ENCODE measurements at regions not wholly inside any gene's neighbourhood (a gene's known extent, or its start where the extent isn't known, plus 50 kb on each side); places are given as distances from the start of the nearest gene placed in this dataset.
"Not testable (repeated sequence)": the region's sequence is repeated elsewhere in the genome, so short reads cannot be mapped to it uniquely, and the experiment has no call there.

- not testable (repeated sequence) for DNase-seq (ENCODE audit: low read depth in 2 of 3, low spot score in 2 of 3)
Observed at GRCh38 chr6:3672339-3672738, 79.2 kb downstream of the PXDC1 start.

- DNase-seq (ENCODE audit: low read depth in 2 of 3, low spot score in 2 of 3) = no peak
Observed at GRCh38 chr6:3671382-3671781, 80.1 kb downstream of the PXDC1 start.

- DNase-seq (ENCODE audit: low read depth in 2 of 3, low spot score in 2 of 3) = no peak
Observed at GRCh38 chr6:3670356-3670755, 81.2 kb downstream of the PXDC1 start.

- no peak for DNase-seq (ENCODE audit: low read depth in 2 of 3, low spot score in 2 of 3)
Observed at GRCh38 chr6:3669916-3670315, 81.6 kb downstream of the PXDC1 start.

- no peak for DNase-seq (ENCODE audit: low read depth in 2 of 3, low spot score in 2 of 3)
Observed at GRCh38 chr6:3665608-3666007, 85.9 kb downstream of the PXDC1 start.

GRCh38 chr6:3664625-3665041 is 86.9 kb downstream of the PXDC1 start:
- DNase-seq (ENCODE audit: low read depth in 2 of 3, low spot score in 2 of 3) = no peak

- DNase-seq (ENCODE audit: low read depth in 2 of 3, low spot score in 2 of 3) = no peak
Observed at GRCh38 chr6:3663811-3664210, 87.7 kb downstream of the PXDC1 start.

- no peak for DNase-seq (ENCODE audit: low read depth in 2 of 3, low spot score in 2 of 3)
Observed at GRCh38 chr6:3663081-3663480, 88.4 kb downstream of the PXDC1 start.

- DNase-seq (ENCODE audit: low read depth in 2 of 3, low spot score in 2 of 3) = no peak
Observed at GRCh38 chr6:3661390-3661789, 90.1 kb downstream of the PXDC1 start.

- no peak for DNase-seq (ENCODE audit: low read depth in 2 of 3, low spot score in 2 of 3)
Observed at GRCh38 chr6:3660473-3660872, 91.0 kb downstream of the PXDC1 start.

GRCh38 chr6:3659748-3660147 is 91.8 kb downstream of the PXDC1 start:
- DNase-seq (ENCODE audit: low read depth in 2 of 3, low spot score in 2 of 3) = no peak

- DNase-seq (ENCODE audit: low read depth in 2 of 3, low spot score in 2 of 3) = no peak
Observed at GRCh38 chr6:3656076-3656475, 95.4 kb downstream of the PXDC1 start.

- DNase-seq (ENCODE audit: low read depth in 2 of 3, low spot score in 2 of 3) = no peak
Observed at GRCh38 chr6:3654898-3655297, 96.6 kb downstream of the PXDC1 start.

GRCh38 chr6:3654436-3654835 is 97.1 kb downstream of the PXDC1 start:
- no peak for DNase-seq (ENCODE audit: low read depth in 2 of 3, low spot score in 2 of 3)

- no peak for DNase-seq (ENCODE audit: low read depth in 2 of 3, low spot score in 2 of 3)
Observed at GRCh38 chr6:3653528-3654070, 97.9 kb downstream of the PXDC1 start.

GRCh38 chr6:3651698-3652229 is 99.7 kb downstream of the PXDC1 start:
- no peak for DNase-seq (ENCODE audit: low read depth in 2 of 3, low spot score in 2 of 3)

GRCh38 chr6:3650959-3651697 is 100.4 kb downstream of the PXDC1 start:
- DNase-seq (ENCODE audit: low read depth in 2 of 3, low spot score in 2 of 3) = peak in 2 of 3 donors; percentile 49 to 64

- DNase-seq (ENCODE audit: low read depth in 2 of 3, low spot score in 2 of 3) = no peak
Observed at GRCh38 chr6:3650076-3650958, 101.2 kb downstream of the PXDC1 start.

- DNase-seq (ENCODE audit: low read depth in 2 of 3, low spot score in 2 of 3) = no peak
Observed at GRCh38 chr6:3648724-3649123, 102.8 kb downstream of the PXDC1 start.

- DNase-seq (ENCODE audit: low read depth in 2 of 3, low spot score in 2 of 3) = no peak
Observed at GRCh38 chr6:3646616-3647362, 104.7 kb downstream of the PXDC1 start.

- no peak for DNase-seq (ENCODE audit: low read depth in 2 of 3, low spot score in 2 of 3)
Observed at GRCh38 chr6:3644739-3645012, 106.8 kb downstream of the PXDC1 start.
